Pancreas (tissue), 10 donors: ENCODE measurements at regions not wholly inside any gene's neighbourhood (a gene's known extent, or its start where the extent isn't known, plus 50 kb on each side); places are given as distances from the start of the nearest gene placed in this dataset.

Experiments
- ATAC-seq, 4 donors: fragments of 200-7000 bp; cut with Tn5 transposase; one replicate each; pipeline versions ENCODE4 v1.8.0 to v1.9.1; 2020; ENCODE audit warnings: mild to moderate bottlenecking in 4 of 4, moderate library complexity in 4 of 4
- DNase-seq, 6 donors: peaks; one replicate each; pipeline ENCODE4 v3.0.0-alpha.2; 2020
- FAIRE-seq: peaks from 2 replicates; lab custom pipeline; 2012; peaks lifted over from hg19 to GRCh38; lab: Jason Lieb, UNC
- H3K27ac ChIP-seq, 4 donors: fragments of 200-600 bp; sonication (generic); 1 replicate in 3 of 4; 2 replicates in 1 of 4; pipeline versions ENCODE4 v1.5.0 to v1.8.0; 2020
- H3K27me3 ChIP-seq, 4 donors: fragments of 200-600 bp; one replicate each; pipeline ENCODE4 v1.8.0; 2021
- H3K36me3 ChIP-seq, 3 donors: fragments of 200-600 bp; sonication (generic) in 1 of 3; one replicate each; pipeline versions ENCODE4 v1.5.0 to v1.8.0; 2020 to 2021
- H3K4me1 ChIP-seq, 3 donors: fragments of 200-600 bp; one replicate each; pipeline ENCODE4 v1.8.0; 2021
- H3K4me3 ChIP-seq, 4 donors: fragments of 200-600 bp; sonication (generic) in 2 of 4; one replicate each; pipeline versions ENCODE4 v1.5.0 to v1.8.0; 2020 to 2021
- H3K9me3 ChIP-seq, 4 donors: fragments of 200-600 bp; one replicate each; pipeline ENCODE4 v1.8.0; 2021
- CTCF ChIP-seq, 4 donors: fragments of 200-600 bp; sonication (generic) in 3 of 4; IDR thresholded peaks; one replicate each; pipeline versions ENCODE4 v1.5.0 to v1.8.0; 2021; ENCODE audit warnings: antibody characterized with exemption in 4 of 4
- WGBS, 2 donors: extraction: QIAGEN DNeasy Blood & Tissue Kit; methylation state at CpG; one replicate each; pipeline ENCODE4 v1.1.7; 2013; 5-methylcytosine and 5-hydroxymethylcytosine counted together
- intact Hi-C, 3 donors: fragments of 100-400 bp; cut with DNase I; formaldehyde crosslinking; loops; one replicate each; pipeline versions ENCODE4 v1.11.1 to v1.14.2; 2022
- donor health status: healthy with polysubstance abuse.
- donor health status: DM: no; HTN: no; CAD: no; lungs with moderate emphysema.
- donor health status: DM: no; HTN: no; CAD: no.
- donor health status: control.
- donor health status: control.
- donor health status: Bipolar disorder and iron deficiency.
- donor health status: DM: yes; HTN: yes; CAD: no.
- donor health status: DM: no; HTN: no; CAD: no.
- donor health status: DM: no; HTN: no; CAD: no.
- donor health status: DM: yes; HTN: yes; CAD: no.

DNA sequence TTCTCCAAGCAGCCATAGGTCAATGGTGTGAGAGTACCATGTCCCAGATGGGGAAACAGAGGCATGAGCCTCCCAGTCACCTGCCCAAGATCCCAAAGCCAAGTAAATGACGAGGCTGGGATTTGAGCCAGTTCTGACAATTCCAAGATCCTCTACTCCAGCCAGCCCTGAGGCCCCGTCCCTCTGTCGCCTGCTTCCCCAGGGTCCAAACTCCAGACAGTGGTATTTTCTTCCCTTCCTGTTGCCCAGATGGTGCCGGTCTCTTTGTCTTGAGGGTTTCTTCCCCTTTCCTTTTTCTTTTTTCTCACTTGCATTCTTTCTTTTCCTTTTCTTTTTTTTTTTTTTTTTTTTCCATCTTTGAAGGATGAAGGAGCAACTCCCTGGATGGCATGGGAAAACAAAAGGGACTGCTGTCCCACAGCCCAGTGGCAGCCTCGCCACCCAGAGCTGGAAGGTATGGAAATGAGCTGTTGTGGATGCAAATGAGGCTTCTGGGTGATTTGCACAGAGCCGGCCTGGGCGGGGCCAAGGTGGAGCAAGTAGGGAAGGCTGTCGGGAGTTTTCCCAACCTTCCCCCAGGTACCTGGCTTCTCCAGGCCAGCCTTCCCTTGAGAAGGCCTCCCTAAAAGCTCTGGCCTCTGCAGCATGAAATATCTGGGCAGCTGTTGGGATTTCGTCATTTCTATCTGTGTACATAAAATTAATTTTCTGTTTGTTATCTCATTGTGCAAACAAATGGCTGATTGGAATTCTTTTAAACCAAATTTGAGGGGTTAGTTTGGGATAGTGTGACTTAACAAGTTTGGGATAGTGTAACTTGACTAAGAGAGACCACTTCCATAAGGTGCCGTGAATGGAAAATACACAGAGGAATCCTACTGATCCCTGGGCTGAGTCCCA is 146.8 kb downstream of the MN1 start:
- TF ChIP-seq CTCF (IDR thresholded peaks at IDR 0.05), result no peak
- DNase-seq (peak in 1 of 6 donors; percentile 34), ATAC-seq (peak; percentile 53 to 88 (median 69)), FAIRE-seq (no peak)
- Histone ChIP-seq H3K4me1 (no peaks in the 10 kb centered on the region), H3K27me3 (no peaks in the 10 kb centered on the region), H3K36me3 (no peaks in the 10 kb centered on the region), H3K27ac (no peak overlapping the region), H3K4me3 (no peak overlapping the region), H3K9me3 (no peaks in the 10 kb centered on the region)
- 14 to 22% methylated on average over 10 of the region's 10 CpGs for WGBS, 2 donors
- intact Hi-C loops, result no loop called here

GRCh38 chr22:27655582-27656185 is 145.9 kb downstream of the MN1 start:
- H3K9me3 ChIP-seq, result no peaks in the 10 kb centered on the region

GRCh38 chr22:27656970-27657369 is 144.6 kb downstream of the MN1 start:
- FAIRE-seq (no peak), DNase-seq (no peak), ATAC-seq (no peak)
- no peaks in the 10 kb centered on the region for H3K9me3 ChIP-seq
- TF ChIP-seq CTCF (IDR thresholded peaks at IDR 0.05), result no peak
- H3K36me3 ChIP-seq, result no peaks in the 10 kb centered on the region
- no peaks in the 10 kb centered on the region for H3K27me3 ChIP-seq
- no peak overlapping the region for H3K27ac ChIP-seq
- intact Hi-C loops, result no loop called here
- no peak overlapping the region for H3K4me3 ChIP-seq
- no peaks in the 10 kb centered on the region for H3K4me1 ChIP-seq

More at GRCh38 chr22:27655582-27656185, 145.9 kb downstream of the MN1 start:
- Histone ChIP-seq H3K27me3 (no peaks in the 10 kb centered on the region), H3K4me3 (no peak overlapping the region), H3K4me1 (no peaks in the 10 kb centered on the region), H3K36me3 (no peaks in the 10 kb centered on the region), H3K27ac (no peak overlapping the region)
- intact Hi-C loops, result no loop called here
- no peak for FAIRE-seq
- 54 to 66% methylated on average over 2 of the region's 2 CpGs for WGBS, 2 donors
- ATAC-seq, result no peak
- DNase-seq, result no peak
- no peak for TF ChIP-seq CTCF (IDR thresholded peaks at IDR 0.05)

DNA sequence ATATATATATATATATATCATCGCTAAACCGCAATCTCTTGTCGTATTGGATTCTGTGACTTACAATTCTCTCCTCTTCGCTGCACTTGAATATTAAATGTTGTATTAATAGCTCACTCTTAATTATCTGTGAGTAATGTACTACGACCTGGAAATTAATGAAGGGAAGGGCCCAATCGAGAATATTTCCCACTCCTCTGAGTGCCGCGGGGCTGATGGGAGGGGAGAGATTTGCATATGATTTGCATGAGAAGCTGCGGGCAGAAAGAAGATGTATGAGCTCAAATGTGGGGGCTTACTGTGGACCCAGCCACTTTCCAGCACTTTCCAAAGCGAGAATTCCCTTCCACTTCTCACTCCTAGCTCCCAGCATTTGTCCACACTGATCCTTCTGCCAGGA is 141.2 kb downstream of the MN1 start:
- TF ChIP-seq CTCF (IDR thresholded peaks at IDR 0.05), result no peak
- Histone ChIP-seq H3K9me3 (no peaks in the 10 kb centered on the region), H3K27me3 (no peaks in the 10 kb centered on the region), H3K4me3 (no peak overlapping the region), H3K36me3 (no peaks in the 10 kb centered on the region), H3K4me1 (no peaks in the 10 kb centered on the region), H3K27ac (no peak overlapping the region)
- ATAC-seq, result no peak
- DNase-seq, result no peak
- no peak for FAIRE-seq
- WGBS, 2 donors, result 86 to 90% methylated on average over 10 of the region's 10 CpGs
- intact Hi-C loops, result no loop called here
